DMS 273 treated with DMSO at 0.1 percent for 48 hours (cell line): ENCODE measurements at regions not wholly inside any gene's neighbourhood (a gene's known extent, or its start where the extent isn't known, plus 50 kb on each side); places are given as distances from the start of the nearest gene placed in this dataset.
"Not testable (repeated sequence)": the region's sequence is repeated elsewhere in the genome, so short reads cannot be mapped to it uniquely, and the experiment has no call there.

Experiments used
- DNase-seq: peaks from one replicate; lab custom pipeline; 2025; lab: John Stamatoyannopoulos, UW

DNA sequence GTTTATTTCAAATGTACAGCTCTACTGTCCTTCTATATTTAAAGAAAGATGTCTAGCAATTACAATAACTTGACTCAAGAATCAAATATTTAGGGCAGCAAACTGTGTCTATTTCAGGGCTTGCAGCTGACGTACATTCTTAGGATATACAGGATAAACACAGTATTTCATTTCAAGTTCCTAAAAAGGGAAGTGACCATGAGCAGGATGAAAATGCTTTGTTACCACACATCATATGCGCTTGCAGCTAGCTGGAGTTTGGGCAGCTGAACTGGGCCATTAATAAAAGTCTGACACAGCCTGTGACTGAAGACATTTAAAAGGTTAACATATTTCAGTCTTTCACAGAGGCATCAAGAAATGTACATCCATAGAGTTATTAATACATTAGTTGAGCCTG is 264.6 kb upstream of the TRIB2 start:
- DNase-seq = no peak

- DNase-seq = no peak
Observed at GRCh38 chr2:12453731-12454130, 263.0 kb upstream of the TRIB2 start.

- no peak for DNase-seq
Observed at GRCh38 chr2:12455661-12456060, 261.1 kb upstream of the TRIB2 start.

GRCh38 chr2:12456293-12457106 is 260.2 kb upstream of the TRIB2 start:
- no peak for DNase-seq

GRCh38 chr2:12457831-12458230 is 258.9 kb upstream of the TRIB2 start:
- DNase-seq = no peak

- no peak for DNase-seq
Observed at GRCh38 chr2:12463189-12463588, 253.5 kb upstream of the TRIB2 start.

DNA sequence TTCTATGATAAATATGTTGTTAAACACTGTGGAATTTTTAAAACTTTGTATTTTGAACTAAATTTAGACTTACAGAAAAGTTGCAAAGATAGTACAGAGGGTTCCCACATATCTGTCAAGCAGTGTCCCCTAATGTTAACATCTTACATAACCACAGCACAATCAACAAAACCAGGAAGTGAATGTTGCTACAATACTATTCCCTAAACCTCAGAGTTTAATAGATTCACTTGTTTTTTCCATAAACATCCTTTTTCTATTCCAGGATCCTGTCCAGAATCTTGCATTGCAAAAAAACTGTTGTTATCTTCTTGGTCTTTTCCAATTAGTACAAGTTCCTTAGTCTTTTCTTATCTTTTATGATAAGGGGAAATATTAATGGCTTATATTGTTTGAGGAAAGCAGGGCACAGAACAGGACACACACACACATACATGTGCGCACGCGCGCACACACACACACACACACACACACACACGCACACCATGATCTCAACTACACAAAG is 251.1 kb upstream of the TRIB2 start:
- DNase-seq = no peak

DNA sequence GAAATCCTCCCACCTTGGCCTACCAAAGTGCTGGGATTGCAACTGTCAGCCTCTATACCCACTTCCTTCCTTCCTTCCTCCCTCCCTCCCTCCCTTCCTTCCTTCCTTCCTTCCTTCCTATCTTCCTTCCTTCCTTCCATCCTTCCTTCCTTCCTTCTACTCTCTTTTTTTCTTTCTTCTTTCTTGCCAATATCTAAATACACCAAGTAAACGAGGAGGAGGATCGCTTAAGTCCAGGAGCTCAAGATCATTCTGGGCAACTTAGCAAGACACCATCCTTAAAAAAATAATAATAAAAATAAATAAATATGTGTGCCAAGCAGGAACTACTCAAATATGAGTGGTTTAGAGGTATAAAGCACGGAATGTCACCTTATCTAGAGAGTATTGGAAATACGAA is 249.4 kb upstream of the TRIB2 start:
- no peak for DNase-seq

- no peak for DNase-seq
Observed at GRCh38 chr2:12469141-12469561, 247.6 kb upstream of the TRIB2 start.

GRCh38 chr2:12472265-12472664 is 244.5 kb upstream of the TRIB2 start:
- not testable (repeated sequence) for DNase-seq

GRCh38 chr2:12478151-12479064 is 238.3 kb upstream of the TRIB2 start:
- DNase-seq = no peak

DNA sequence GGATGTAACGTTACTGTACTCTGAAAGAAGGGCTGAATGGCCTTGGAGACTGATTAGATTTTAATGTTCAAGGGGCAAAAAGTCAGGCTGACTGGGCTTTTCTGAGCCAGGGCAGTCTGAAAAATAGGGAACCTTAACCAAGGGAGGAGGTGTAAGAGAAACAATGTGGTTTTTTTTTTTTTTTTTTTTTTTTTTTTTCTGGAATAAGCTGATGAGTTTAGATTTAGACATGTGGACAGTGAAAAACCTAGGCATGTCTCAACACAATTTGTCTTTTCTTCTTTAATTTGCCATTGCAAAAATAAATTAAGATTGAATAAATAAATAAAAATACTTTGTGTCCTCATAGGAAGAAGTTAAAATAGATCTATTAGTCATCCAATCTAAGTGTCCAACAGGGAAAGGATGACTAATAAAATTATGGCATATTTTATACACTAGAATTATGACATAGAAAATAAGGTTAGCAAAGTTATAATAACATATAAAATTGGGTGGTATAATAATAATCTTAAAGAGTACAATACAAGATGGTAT is 237.6 kb upstream of the TRIB2 start:
- DNase-seq = no peak

DNA sequence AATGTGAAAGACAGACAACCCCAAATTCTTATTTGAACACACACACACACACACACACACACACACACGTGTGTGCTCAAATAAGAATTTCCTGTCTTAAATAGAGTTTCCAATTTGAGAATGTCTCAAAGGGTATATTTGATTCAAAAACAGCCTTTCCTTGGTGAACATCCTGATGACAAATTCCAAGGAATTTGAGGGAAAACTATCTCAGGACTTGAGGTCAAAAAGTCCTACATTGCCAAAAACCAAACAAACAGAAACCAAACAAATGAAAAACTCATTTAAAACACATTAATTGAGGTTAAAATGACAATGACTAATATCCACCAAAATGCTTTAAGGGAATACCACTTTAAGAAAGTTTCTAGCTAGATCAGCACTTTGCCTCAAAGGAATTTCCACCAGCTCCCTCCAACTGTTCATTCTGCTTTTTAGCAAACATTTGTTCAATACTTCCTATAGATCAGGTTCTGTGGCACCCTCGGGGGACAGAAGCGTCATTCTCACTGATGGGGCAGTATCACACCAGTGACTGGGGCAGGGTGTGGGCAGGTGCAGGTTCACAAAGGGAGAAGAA is 232.1 kb upstream of the TRIB2 start:
- no peak for DNase-seq

DNA sequence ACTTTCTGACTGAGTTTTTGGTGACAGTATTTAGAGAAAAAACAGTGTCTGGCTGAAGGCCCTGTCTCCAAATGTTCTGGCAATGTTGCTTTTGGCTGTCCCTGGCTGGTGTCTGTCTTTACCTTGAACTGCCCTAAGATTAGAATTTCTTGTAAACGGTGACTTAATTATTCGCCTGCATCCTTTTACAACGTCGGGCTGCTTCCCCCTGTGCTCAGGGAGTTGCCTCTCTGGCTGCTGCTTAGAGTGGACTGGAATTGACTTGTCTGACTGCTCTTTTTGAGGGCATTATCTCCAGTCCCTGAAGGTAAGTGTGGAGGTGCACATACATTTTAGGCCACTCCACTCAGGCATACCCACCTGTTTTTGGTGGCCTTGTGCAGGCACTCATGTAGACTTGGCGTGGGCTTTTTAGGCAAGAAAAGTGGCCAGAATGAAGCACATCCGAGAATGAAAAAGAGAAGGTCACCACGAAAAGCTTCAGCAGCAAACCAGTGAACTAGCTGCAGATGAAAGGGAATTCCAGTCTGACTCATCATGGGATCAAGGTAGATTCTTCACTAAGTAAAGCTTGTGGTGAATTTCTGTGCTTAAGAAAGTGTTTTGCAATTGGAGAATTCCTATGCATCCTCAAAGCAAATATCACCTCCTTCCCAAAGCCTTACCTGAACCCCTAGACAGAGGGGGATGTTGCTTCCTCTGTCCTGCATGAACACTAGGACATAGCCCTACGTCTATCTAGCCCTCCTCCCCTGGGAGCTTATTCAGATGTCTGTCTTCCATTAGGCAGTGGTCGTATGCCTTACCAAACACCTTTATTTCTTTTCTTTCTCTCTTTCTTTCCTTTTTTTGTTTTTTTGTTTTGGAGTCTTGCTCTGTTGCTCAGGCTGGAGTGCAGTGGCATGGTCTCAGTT is 230.3 kb upstream of the TRIB2 start:
- no peak for DNase-seq

- no peak for DNase-seq
Observed at GRCh38 chr2:12487253-12488004, 229.3 kb upstream of the TRIB2 start.

GRCh38 chr2:12488352-12489318 is 228.1 kb upstream of the TRIB2 start:
- no peak for DNase-seq

DNA sequence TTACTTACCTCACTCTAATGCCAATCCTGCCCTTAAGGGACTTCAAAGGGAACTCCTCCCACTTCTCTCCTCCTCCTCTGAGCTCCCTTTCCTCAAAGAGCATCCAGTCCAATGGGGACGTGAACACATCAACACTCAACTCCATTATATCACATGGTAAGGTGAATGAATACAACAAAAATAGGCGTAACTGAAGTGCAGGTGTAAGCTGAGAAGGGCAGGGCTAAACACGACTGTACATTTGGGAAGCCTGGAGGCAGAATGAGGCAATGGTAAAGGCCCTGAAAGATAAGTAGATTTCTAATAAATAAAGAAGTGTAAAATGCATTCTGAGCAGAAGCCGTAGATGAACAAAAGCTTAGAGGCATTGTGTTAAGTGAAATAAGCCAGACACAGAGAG is 226.1 kb upstream of the TRIB2 start:
- DNase-seq = no peak

DNA sequence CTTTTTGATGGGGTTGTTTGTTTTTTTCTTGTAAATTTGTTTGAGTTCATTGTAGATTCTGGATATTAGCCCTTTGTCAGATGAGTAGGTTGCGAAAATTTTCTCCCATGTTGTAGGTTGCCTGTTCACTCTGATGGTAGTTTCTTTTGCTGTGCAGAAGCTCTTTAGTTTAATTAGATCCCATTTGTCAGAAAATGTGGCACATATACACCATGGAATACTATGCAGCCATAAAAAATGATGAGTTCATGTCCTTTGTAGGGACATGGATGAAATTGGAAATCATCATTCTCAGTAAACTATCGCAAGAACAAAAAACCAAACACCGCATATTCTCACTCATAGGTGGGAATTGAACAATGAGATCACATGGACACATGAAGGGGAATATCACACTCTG is 224.4 kb upstream of the TRIB2 start:
- DNase-seq = not testable (repeated sequence)

DNA sequence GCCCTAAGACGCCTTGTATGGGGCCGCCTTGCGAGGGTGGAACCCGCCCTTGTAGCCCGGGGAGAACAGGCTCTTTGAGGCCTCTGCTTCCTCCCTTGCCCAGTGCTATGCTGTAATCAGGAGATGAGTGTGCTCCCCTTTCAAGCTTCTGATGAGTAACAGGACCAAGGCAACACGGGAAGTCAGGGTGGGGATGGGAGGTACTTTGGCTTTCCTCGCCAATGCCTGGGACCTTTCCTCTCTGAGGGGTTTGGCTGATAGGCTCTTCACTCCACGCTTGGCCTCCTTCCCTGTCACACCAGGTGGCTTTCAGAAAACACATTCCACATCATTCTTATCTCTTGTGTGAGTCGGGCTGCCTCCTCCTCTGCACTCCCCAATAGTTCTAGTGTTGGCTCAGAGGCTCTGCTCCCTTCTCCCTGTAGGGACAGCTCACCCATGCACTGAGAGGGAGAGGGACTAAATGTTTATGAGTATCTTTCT is 223.7 kb upstream of the TRIB2 start:
- no peak for DNase-seq
